Spleen (tissue), 11 donors: ENCODE measurements at regions not wholly inside any gene's neighbourhood (a gene's known extent, or its start where the extent isn't known, plus 50 kb on each side); places are given as distances from the start of the nearest gene placed in this dataset.

ENCODE experiments used
- DNase-seq: peaks from one replicate; pipeline ENCODE4 v3.0.0-alpha.2; 2020
- H3K27ac ChIP-seq, 8 donors: fragments of 200-600 bp; sonication (generic) in 7 of 8; 1 replicate in 4 of 8; 2 replicates in 4 of 8; pipeline versions ENCODE4 v1.5.0 to v1.8.0; 2016 to 2021; ENCODE audit warnings: inconsistent platforms in 4 of 8, mild to moderate bottlenecking in 4 of 8, moderate library complexity in 1 of 8
- H3K27me3 ChIP-seq, 7 donors: fragments of 200-600 bp; sonication (generic) in 6 of 7; replicated peaks in 1 of 7; 1 replicate in 4 of 7; 2 replicates in 3 of 7; pipeline versions ENCODE4 v1.5.0 to v1.8.0; 2016 to 2021; ENCODE audit warnings: inconsistent platforms in 3 of 7, mild to moderate bottlenecking in 1 of 7
- H3K36me3 ChIP-seq, 6 donors: fragments of 200-600 bp; sonication (generic) in 5 of 6; 1 replicate in 4 of 6; 2 replicates in 2 of 6; pipeline versions ENCODE4 v1.5.0 to v1.8.0; 2016 to 2021; ENCODE audit warnings: inconsistent platforms in 2 of 6
- H3K4me1 ChIP-seq, 6 donors: fragments of 200-600 bp; sonication (generic) in 5 of 6; 1 replicate in 3 of 6; 2 replicates in 3 of 6; pipeline versions ENCODE4 v1.5.0 to v1.8.0; 2016 to 2021; ENCODE audit warnings: inconsistent platforms in 3 of 6
- H3K4me3 ChIP-seq, 8 donors: fragments of 200-600 bp; sonication (generic) in 7 of 8; 1 replicate in 4 of 8; 2 replicates in 4 of 8; pipeline versions ENCODE4 v1.5.0 to v1.8.0; 2016 to 2021; ENCODE audit warnings: inconsistent platforms in 4 of 8, mild to moderate bottlenecking in 4 of 8, moderate library complexity in 2 of 8
- H3K9me3 ChIP-seq, 8 donors: fragments of 200-600 bp; sonication (generic) in 7 of 8; 1 replicate in 4 of 8; 2 replicates in 4 of 8; pipeline versions ENCODE4 v1.5.0 to v1.8.0; 2016 to 2021; ENCODE audit warnings: inconsistent platforms in 4 of 8
- CTCF ChIP-seq, 11 experiments: fragments of 200-600 bp in 7 of 11; fragments of 450-650 bp in 4 of 11; sonication (generic) in 4 of 11; IDR thresholded peaks in 8 of 11; conservative IDR thresholded peaks in 3 of 11; 1 replicate in 7 of 11; 2 replicates in 4 of 11; pipeline versions ENCODE4 v1.4.0 to v1.8.0; 2016 to 2021; ENCODE audit warnings: antibody characterized with exemption in 11 of 11, inconsistent platforms in 4 of 11, mild to moderate bottlenecking in 1 of 11
- POLR2A ChIP-seq, 3 donors: fragments of 450-650 bp; IDR thresholded peaks; one replicate each; pipeline ENCODE4 v1.5.1; 2017; ENCODE audit warnings: antibody characterized with exemption in 3 of 3, mild to moderate bottlenecking in 1 of 3
- POLR2AphosphoS5 ChIP-seq, 3 donors: sonication (generic); formaldehyde crosslinking; IDR thresholded peaks; one replicate each; pipeline ENCODE4 v1.5.1; 2017; ENCODE audit warnings: antibody characterized with exemption in 3 of 3
- WGBS, 5 donors: extraction: QIAGEN DNeasy Blood & Tissue Kit in 3 of 5; methylation state at CpG; one replicate each; pipeline versions ENCODE4 v1.1.5 to v1.1.7; 2013 to 2018; 5-methylcytosine and 5-hydroxymethylcytosine counted together
- intact Hi-C: fragments of 100-400 bp; cut with DNase I; formaldehyde crosslinking; loops from one replicate; pipeline ENCODE4 v1.15.0; 2023; ENCODE audit warnings: low total_unique reads
- donor health status: healthy with polysubstance abuse.
- donor health status: DM: no; HTN: no; CAD: no; lungs with moderate emphysema.
- donor health status: DM: no; HTN: no; CAD: no.
- donor health status: Bipolar disorder and iron deficiency.
- donor health status: healthy.
- donor health status: DM: no; HTN: no; CAD: no.
- donor health status: DM: yes; HTN: yes; CAD: no.

DNA sequence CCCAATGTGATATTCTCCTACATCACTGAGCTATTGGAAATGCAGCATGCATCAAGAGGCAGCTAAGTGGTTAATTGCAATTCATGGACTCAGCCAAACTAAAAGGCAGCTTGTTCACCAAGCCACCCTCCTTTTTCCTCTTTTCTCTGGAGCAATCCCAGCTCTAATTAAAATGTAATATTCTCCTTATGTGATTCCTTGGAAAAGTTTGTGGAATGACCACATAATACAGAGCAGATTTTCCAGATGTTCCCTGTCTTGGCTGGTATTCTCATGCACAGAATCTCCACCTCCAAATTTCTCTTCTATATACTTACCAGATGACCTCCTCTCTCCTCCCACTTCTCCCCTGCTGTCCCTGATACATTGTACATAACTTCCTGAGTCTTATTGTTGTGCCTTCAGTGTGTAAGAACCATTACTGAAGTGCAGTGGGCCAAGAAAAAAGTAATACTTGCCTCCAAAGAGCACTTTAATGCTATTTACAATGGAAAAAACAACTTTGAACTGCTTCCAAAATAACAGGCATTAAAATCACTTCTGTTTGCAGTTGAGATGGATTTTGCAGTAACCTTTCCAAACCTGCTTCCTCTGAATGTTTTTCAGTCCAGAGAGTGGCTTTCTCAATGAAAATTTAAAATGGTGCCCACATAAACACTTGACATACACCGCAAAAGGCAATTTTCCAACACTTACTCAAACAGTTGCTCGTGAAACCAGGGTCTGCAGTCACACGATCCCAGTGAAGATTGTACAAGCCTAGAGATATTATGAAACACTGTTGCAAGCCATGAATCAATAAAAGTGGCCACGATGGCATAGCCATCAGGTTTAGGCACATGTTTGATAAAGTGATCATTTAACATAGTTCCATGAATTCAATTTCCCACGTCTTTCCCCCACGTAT is 258.0 kb downstream of the MTX2 start:
- intact Hi-C loops: no loop called here
- H3K27ac ChIP-seq: no peak overlapping the region
- TF ChIP-seq CTCF (IDR thresholded peaks at IDR 0.05 in 8 of 11, conservative IDR thresholded peaks at IDR 0.05 in 3 of 11) (no peak), POLR2A (IDR thresholded peaks at IDR 0.05) (no peak), POLR2AphosphoS5 (IDR thresholded peaks at IDR 0.05) (no peak)
- no peak overlapping the region for H3K4me3 ChIP-seq
- H3K9me3 ChIP-seq: no peaks in the 10 kb centered on the region
- H3K27me3 ChIP-seq: no peaks in the 10 kb centered on the region
- no peak for DNase-seq
- peaks cover 0 to 2% (median 0%) of the 10 kb centered on the region in 6 donors for H3K4me1 ChIP-seq
- WGBS, 5 donors: 80 to 93% (median 88%) methylated on average over 6 of the region's 6 CpGs
- H3K36me3 ChIP-seq: no peaks in the 10 kb centered on the region

DNA sequence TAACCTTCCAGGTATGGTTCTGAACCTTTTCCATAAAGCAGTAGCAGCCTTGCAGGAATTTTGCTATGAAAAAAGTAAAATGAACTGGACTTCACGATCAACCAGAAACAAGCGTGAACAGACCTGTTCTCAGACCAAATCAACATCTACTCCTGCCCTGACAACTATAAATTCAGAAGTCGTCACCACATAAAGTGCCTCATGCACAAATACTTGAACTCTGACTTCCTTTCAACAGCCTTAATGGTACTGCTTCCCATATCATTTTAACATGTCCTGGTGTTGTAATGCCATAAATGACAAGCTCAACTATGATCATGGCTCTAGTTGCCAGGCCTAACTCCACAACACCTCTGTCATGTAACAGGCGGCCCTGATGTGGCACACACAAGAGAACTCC is 262.4 kb downstream of the MTX2 start:
- intact Hi-C loops: no loop called here
- WGBS, 5 donors: 74 to 90% (median 83%) methylated on average over 4 of the region's 4 CpGs
- DNase-seq: no peak
- H3K4me1 ChIP-seq: peaks cover 0 to 2% (median 0%) of the 10 kb centered on the region in 6 donors
- peaks cover 0 to 7% (median 0%) of the 10 kb centered on the region in 7 donors for H3K27me3 ChIP-seq
- no peak overlapping the region for H3K27ac ChIP-seq
- no peak overlapping the region for H3K4me3 ChIP-seq
- TF ChIP-seq POLR2AphosphoS5 (IDR thresholded peaks at IDR 0.05) (no peak), POLR2A (IDR thresholded peaks at IDR 0.05) (no peak), CTCF (IDR thresholded peaks at IDR 0.05 in 8 of 11, conservative IDR thresholded peaks at IDR 0.05 in 3 of 11) (no peak)
- no peaks in the 10 kb centered on the region for H3K36me3 ChIP-seq
- no peaks in the 10 kb centered on the region for H3K9me3 ChIP-seq

DNA sequence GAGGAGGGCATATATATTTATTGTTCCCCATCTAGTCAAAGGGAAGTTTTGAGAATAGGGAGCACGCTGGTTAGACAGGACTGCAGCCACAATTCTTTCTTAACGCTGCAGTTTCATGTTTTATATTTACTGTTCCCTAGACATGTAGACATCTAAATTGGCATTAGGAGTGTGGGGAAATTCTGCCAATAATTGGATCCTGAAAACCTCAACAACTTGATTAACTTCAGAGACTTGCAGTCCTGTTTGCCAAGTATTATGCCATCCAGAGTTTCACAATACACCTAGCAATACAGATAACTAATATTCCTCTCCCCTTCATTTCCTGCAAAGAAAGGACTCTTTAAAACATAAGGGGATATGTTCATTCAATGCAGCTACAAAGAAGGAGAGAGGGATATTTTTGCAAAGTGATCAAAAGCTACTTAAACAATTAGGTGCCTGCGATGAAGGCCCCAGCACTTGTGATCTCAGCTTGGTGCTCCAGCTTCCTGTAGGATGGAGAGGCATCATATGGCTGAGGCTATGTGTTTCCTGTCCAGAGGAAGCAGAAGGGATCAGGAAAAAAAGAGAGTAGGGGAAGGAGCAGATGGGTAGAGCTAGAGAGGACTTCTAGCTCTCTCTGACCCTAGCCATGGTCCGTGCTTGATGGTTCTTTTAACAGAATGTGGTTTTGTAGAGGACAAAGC is 264.4 kb downstream of the MTX2 start:
- Histone ChIP-seq H3K4me3 (no peak overlapping the region), H3K4me1 (no peaks in the 10 kb centered on the region), H3K27ac (no peak overlapping the region), H3K27me3 (peaks cover 0 to 7% (median 0%) of the 10 kb centered on the region in 7 donors), H3K36me3 (no peaks in the 10 kb centered on the region), H3K9me3 (no peaks in the 10 kb centered on the region)
- WGBS, 5 donors: 75 to 89% (median 85%) methylated on average over 4 of the region's 4 CpGs
- intact Hi-C loops: no loop called here
- no peak for DNase-seq
- TF ChIP-seq CTCF (IDR thresholded peaks at IDR 0.05 in 8 of 11, conservative IDR thresholded peaks at IDR 0.05 in 3 of 11) (no peak), POLR2A (IDR thresholded peaks at IDR 0.05) (no peak), POLR2AphosphoS5 (IDR thresholded peaks at IDR 0.05) (no peak)
